ENCODE measurements at regions not wholly inside any gene's neighbourhood (a gene's known extent, or its start where the extent isn't known, plus 50 kb on each side); places are given as distances from the start of the nearest gene placed in this dataset.
"Not testable (repeated sequence)": the region's sequence is repeated elsewhere in the genome, so short reads cannot be mapped to it uniquely, and the experiment has no call there.

DNA sequence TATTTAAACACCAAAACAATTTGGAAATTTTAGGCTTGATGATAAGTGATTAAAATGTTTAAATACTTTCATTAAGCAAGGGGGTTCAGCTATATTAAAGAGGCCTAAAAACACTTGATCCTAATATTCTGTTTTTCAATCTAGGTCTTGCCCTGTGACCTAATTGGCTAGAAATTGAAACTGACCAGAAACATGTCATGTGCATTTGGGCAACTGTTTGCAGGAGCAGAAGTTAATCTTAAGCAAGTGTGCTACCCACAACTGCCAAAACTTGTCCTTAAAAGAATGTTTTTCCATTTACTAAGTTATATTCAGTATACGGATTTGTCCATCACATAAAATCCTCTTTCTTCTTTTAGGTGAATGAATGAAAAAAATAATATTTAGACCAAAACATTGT lies 167.3 kb downstream of the PPP1R3A start:
- DNase-seq (ENCODE audit: low spot score): no peak
- no peak overlapping the region for H3K4me3 ChIP-seq
- TF ChIP-seq CTCF (IDR thresholded peaks at IDR 0.05): no peak
- H3K27ac ChIP-seq: no peak overlapping the region

GRCh38 chr7:113748385-113748784 lies 170.4 kb downstream of the PPP1R3A start:
- H3K27ac ChIP-seq; H3K4me3 ChIP-seq; DNase-seq (ENCODE audit: low spot score): not testable (repeated sequence)

- DNase-seq (ENCODE audit: low spot score); H3K4me3 ChIP-seq: not testable (repeated sequence)
These were observed 175.8 kb downstream of the PPP1R3A start for GRCh38 chr7:113742946-113743431.

GRCh38 chr7:113742377-113742776 lies 176.4 kb downstream of the PPP1R3A start:
- no peak for TF ChIP-seq CTCF (IDR thresholded peaks at IDR 0.05)
- DNase-seq (ENCODE audit: low spot score): no peak
- no peak overlapping the region for H3K27ac ChIP-seq
- no peak overlapping the region for H3K4me3 ChIP-seq

More at GRCh38 chr7:113742946-113743431, 175.8 kb downstream of the PPP1R3A start:
- H3K27ac ChIP-seq: not testable (repeated sequence)

GRCh38 chr7:113731571-113731970 lies 187.2 kb downstream of the PPP1R3A start:
- TF ChIP-seq CTCF (IDR thresholded peaks at IDR 0.05): no peak
- no peak for DNase-seq (ENCODE audit: low spot score)
- H3K4me3 ChIP-seq: no peak overlapping the region
- no peak overlapping the region for H3K27ac ChIP-seq

GRCh38 chr7:113730309-113730955 lies 188.4 kb downstream of the PPP1R3A start:
- no peak for TF ChIP-seq CTCF (IDR thresholded peaks at IDR 0.05)
- no peak overlapping the region for H3K4me3 ChIP-seq
- H3K27ac ChIP-seq: no peak overlapping the region
- no peak for DNase-seq (ENCODE audit: low spot score)

GRCh38 chr7:113727486-113727885 lies 191.3 kb downstream of the PPP1R3A start:
- no peak overlapping the region for H3K27ac ChIP-seq
- DNase-seq (ENCODE audit: low spot score): no peak
- no peak for TF ChIP-seq CTCF (IDR thresholded peaks at IDR 0.05)
- H3K4me3 ChIP-seq: no peak overlapping the region

DNA sequence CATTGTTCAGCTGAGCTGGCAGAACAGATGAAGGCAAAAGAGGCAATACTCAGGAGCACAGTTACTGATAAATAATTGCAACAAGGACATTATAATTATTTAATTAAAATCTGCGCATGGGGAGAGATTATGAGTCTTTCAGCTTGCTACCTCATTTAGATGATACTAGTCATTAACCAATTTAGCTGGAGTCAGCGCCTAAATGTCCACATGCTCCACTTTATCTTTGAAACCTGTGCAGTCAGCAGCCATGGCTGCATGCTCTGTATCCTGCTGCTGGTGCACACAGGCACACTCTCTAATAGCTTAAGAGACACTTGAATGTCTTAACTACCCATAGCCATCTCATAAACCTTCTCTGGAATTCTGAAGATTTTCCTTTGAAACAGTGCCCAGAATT lies 196.8 kb downstream of the PPP1R3A start:
- Histone ChIP-seq H3K4me3 (no peak overlapping the region), H3K27ac (no peak overlapping the region)
- TF ChIP-seq CTCF (IDR thresholded peaks at IDR 0.05): no peak
- DNase-seq (ENCODE audit: low spot score): no peak
